Mesothelial cell of epicardium (in vitro differentiated cells): ENCODE measurements at regions not wholly inside any gene's neighbourhood (a gene's known extent, or its start where the extent isn't known, plus 50 kb on each side); places are given as distances from the start of the nearest gene placed in this dataset.

Experiments
- DNase-seq, 2 experiments: peaks; one replicate each; pipeline ENCODE4 v3.0.0; 2021; ENCODE audit warnings: low spot score in 2 of 2; ENCODE audit not compliant: unreplicated experiment in 2 of 2
- H3K27ac Mint-ChIP-seq: 2 replicates; pipeline ENCODE4 v1.8.0; 2021; ENCODE audit warnings: mixed read lengths
- H3K27me3 Mint-ChIP-seq: 2 replicates; pipeline ENCODE4 v1.8.0; 2021; ENCODE audit warnings: low read depth, mixed read lengths
- H3K36me3 Mint-ChIP-seq: 2 replicates; pipeline ENCODE4 v1.8.0; 2021; ENCODE audit warnings: mixed read lengths
- H3K4me1 Mint-ChIP-seq: 2 replicates; pipeline ENCODE4 v1.8.0; 2021; ENCODE audit warnings: mixed read lengths
- H3K4me3 Mint-ChIP-seq: 2 replicates; pipeline ENCODE4 v1.8.0; 2021; ENCODE audit warnings: mild to moderate bottlenecking, moderate library complexity, mixed read lengths
- H3K9me3 Mint-ChIP-seq: 2 replicates; pipeline ENCODE4 v1.8.0; 2021; ENCODE audit warnings: mixed read lengths
- TF ChIP-seq, protein P1 (sequence below): fragments of 200-600 bp; sonication (generic); IDR thresholded peaks from one replicate; pipeline ENCODE4 v1.5.0; 2021; ENCODE audit warnings: antibody characterized with exemption; ENCODE audit not compliant: unreplicated experiment

DNA sequence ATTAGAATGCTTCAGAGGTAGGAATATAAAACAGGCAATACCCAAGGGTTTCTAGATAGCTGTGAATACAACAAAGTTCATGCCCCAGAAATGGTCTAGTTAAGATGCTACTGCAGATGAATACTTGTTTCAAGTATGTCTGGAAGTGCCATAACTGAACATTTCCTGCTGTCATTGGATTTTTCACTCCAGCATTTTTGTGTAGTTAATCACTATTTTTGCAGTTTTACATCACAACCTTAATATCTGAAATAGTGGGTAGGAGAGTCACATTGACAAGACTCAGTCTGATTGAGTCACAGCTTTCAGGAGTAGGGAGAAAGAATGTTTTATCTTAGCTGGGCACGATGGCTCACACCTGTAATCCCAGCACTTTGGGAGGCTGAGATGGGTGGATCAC lies 126.4 kb upstream of the C1orf21 start:
- Mint-ChIP-seq H3K4me3 (no peak overlapping the region), H3K36me3 (no peaks in the 10 kb centered on the region), H3K27ac (no peak overlapping the region), H3K27me3 (no peaks in the 10 kb centered on the region), H3K4me1 (no peaks in the 10 kb centered on the region), H3K9me3 (peaks cover 9% of the 10 kb centered on the region)
- TF ChIP-seq, protein P1, sequence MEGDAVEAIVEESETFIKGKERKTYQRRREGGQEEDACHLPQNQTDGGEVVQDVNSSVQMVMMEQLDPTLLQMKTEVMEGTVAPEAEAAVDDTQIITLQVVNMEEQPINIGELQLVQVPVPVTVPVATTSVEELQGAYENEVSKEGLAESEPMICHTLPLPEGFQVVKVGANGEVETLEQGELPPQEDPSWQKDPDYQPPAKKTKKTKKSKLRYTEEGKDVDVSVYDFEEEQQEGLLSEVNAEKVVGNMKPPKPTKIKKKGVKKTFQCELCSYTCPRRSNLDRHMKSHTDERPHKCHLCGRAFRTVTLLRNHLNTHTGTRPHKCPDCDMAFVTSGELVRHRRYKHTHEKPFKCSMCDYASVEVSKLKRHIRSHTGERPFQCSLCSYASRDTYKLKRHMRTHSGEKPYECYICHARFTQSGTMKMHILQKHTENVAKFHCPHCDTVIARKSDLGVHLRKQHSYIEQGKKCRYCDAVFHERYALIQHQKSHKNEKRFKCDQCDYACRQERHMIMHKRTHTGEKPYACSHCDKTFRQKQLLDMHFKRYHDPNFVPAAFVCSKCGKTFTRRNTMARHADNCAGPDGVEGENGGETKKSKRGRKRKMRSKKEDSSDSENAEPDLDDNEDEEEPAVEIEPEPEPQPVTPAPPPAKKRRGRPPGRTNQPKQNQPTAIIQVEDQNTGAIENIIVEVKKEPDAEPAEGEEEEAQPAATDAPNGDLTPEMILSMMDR: no peak
- no peak for DNase-seq

DNA sequence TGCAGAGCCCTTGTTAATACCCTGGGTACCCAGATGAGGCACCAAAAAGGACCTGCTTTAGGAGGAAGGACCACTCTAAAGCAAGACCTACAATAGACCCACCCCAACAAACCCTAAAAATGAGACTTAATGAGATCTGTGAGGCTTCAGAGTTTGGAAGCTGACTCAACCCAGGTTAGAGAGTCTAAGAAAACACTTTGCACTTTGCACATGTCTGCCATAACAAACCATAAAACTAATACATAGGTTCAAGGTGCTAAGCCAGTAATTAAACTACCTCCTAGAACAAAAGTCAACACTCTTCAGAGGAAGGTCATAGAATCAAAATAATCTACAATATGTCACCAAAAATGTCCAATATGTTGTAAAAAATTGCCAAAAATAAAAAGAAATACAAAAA lies 124.7 kb upstream of the C1orf21 start:
- H3K4me1 Mint-ChIP-seq: no peaks in the 10 kb centered on the region
- H3K27me3 Mint-ChIP-seq: no peaks in the 10 kb centered on the region
- H3K9me3 Mint-ChIP-seq: no peaks in the 10 kb centered on the region
- TF ChIP-seq, protein P1: no peak
- H3K27ac Mint-ChIP-seq: no peak overlapping the region
- no peaks in the 10 kb centered on the region for H3K36me3 Mint-ChIP-seq
- DNase-seq: no peak
- H3K4me3 Mint-ChIP-seq: no peak overlapping the region

GRCh38 chr1:184267747-184268146 lies 119.1 kb upstream of the C1orf21 start:
- TF ChIP-seq, protein P1: no peak
- Mint-ChIP-seq H3K27ac (no peak overlapping the region), H3K4me3 (no peak overlapping the region), H3K4me1 (peaks cover 16% of the 10 kb centered on the region), H3K9me3 (no peaks in the 10 kb centered on the region), H3K36me3 (no peaks in the 10 kb centered on the region), H3K27me3 (no peaks in the 10 kb centered on the region)
- DNase-seq: no peak

GRCh38 chr1:184270556-184270955 lies 116.3 kb upstream of the C1orf21 start:
- no peak for DNase-seq
- TF ChIP-seq, protein P1: no peak
- Mint-ChIP-seq H3K36me3 (peaks cover 3% of the 10 kb centered on the region), H3K27me3 (no peaks in the 10 kb centered on the region), H3K9me3 (peaks cover 19% of the 10 kb centered on the region), H3K4me3 (no peak overlapping the region), H3K4me1 (peaks cover 17% of the 10 kb centered on the region), H3K27ac (no peak overlapping the region)

DNA sequence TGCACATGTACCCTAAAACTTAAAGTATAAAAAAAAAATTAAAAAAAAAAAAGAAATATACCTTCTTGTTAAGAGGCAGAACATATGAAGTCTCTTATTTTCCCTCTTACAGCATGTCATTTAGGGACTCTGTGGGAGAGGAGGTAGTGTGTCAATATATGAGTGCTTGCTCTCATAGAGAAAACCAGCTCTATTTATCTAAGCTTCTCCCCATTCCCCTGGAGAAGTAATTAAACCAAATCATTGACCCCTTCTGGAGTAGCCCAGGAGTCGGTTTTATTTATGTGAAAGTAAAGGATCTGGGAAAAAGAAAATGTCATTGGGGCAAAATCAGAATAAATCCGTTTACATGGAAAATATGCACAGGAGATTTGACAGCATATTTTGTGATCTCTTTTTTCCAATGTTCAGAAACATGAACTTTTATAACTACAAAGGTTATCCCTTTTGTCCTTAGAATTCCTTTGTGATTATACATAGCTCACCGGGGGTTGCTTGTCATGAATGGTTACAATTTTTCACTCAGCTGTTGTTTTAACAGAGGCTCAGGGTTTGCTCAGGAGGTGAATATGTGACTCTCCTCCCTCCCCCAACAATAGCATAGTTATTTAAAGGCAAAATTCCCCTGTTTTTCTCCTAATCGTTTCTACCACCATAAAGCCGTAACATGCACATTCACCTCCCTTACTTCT lies 114.5 kb upstream of the C1orf21 start:
- H3K4me3 Mint-ChIP-seq: no peak overlapping the region
- H3K4me1 Mint-ChIP-seq: peaks cover 17% of the 10 kb centered on the region
- DNase-seq: no peak
- no peak overlapping the region for H3K27ac Mint-ChIP-seq
- peaks cover 3% of the 10 kb centered on the region for H3K36me3 Mint-ChIP-seq
- H3K9me3 Mint-ChIP-seq: peaks cover 31% of the 10 kb centered on the region
- TF ChIP-seq, protein P1: no peak
- no peaks in the 10 kb centered on the region for H3K27me3 Mint-ChIP-seq

- Mint-ChIP-seq H3K36me3 (peaks cover 3% of the 10 kb centered on the region), H3K9me3 (peaks cover 31% of the 10 kb centered on the region), H3K27me3 (no peaks in the 10 kb centered on the region), H3K27ac (no peak overlapping the region), H3K4me1 (peaks cover 7% of the 10 kb centered on the region), H3K4me3 (no peak overlapping the region)
- no peak for DNase-seq
- TF ChIP-seq, protein P1: no peak
These were observed 110.4 kb upstream of the C1orf21 start for GRCh38 chr1:184276416-184276815.
